Neural progenitor cell (in vitro differentiated cells): ENCODE measurements at regions not wholly inside any gene's neighbourhood (a gene's known extent, or its start where the extent isn't known, plus 50 kb on each side); places are given as distances from the start of the nearest gene placed in this dataset.

ENCODE experiments used
- DNase-seq: peaks from one replicate; pipeline ENCODE4 v3.0.0-alpha.2; 2016; ENCODE audit warnings: low spot score
- H2AFZ ChIP-seq: fragments of 200-600 bp; sonication (generic); replicated peaks from 2 replicates; pipeline ENCODE4 v1.6.1; 2016; ENCODE audit warnings: antibody characterized with exemption
- H3F3A ChIP-seq: fragments of 200-600 bp; sonication (generic); 2 replicates; pipeline ENCODE4 v1.6.1; 2016; ENCODE audit warnings: antibody characterized with exemption, low read depth
- H3K27ac ChIP-seq: fragments of 200-600 bp; sonication (generic); 2 replicates; pipeline ENCODE4 v1.5.1; 2016; ENCODE audit warnings: mild to moderate bottlenecking
- H3K27me3 ChIP-seq: fragments of 200-600 bp; sonication (generic); 2 replicates; pipeline ENCODE4 v1.6.1; 2016; ENCODE audit warnings: mild to moderate bottlenecking, moderate library complexity
- H3K36me3 ChIP-seq: fragments of 200-600 bp; sonication (generic); 2 replicates; pipeline ENCODE4 v1.5.1; 2016
- H3K4me1 ChIP-seq: fragments of 200-600 bp; sonication (generic); 2 replicates; pipeline ENCODE4 v1.6.1; 2016; ENCODE audit warnings: mixed run types
- H3K4me2 ChIP-seq: fragments of 200-600 bp; sonication (generic); 2 replicates; pipeline ENCODE4 v1.6.1; 2016
- H3K4me3 ChIP-seq: fragments of 200-600 bp; sonication (generic); 2 replicates; pipeline ENCODE4 v1.5.1; 2016
- H3K79me2 ChIP-seq: fragments of 200-600 bp; sonication (generic); 2 replicates; pipeline ENCODE4 v1.6.1; 2016; ENCODE audit warnings: low read depth
- H3K9ac ChIP-seq: fragments of 200-600 bp; sonication (generic); 2 replicates; pipeline ENCODE4 v1.6.1; 2016
- H3K9me3 ChIP-seq: fragments of 200-600 bp; sonication (generic); 2 replicates; pipeline ENCODE4 v1.5.1; 2016; ENCODE audit warnings: low read depth
- H4K20me1 ChIP-seq: fragments of 200-600 bp; sonication (generic); 2 replicates; pipeline ENCODE4 v1.6.1; 2016; ENCODE audit warnings: low read depth
- H3K27ac Mint-ChIP-seq: 3 replicates; pipeline ENCODE4 v1.8.0; 2021; ENCODE audit warnings: mixed read lengths
- H3K27me3 Mint-ChIP-seq: 2 replicates; pipeline ENCODE4 v1.8.0; 2022; ENCODE audit warnings: low read depth, mild to moderate bottlenecking, inconsistent platforms, moderate library complexity, mixed read lengths; ENCODE audit not compliant: insufficient read depth
- H3K36me3 Mint-ChIP-seq: 3 replicates; pipeline ENCODE4 v1.8.0; 2021; ENCODE audit warnings: mixed read lengths
- H3K4me1 Mint-ChIP-seq: 3 replicates; pipeline ENCODE4 v1.8.0; 2021; ENCODE audit warnings: mixed read lengths
- H3K4me3 Mint-ChIP-seq: 3 replicates; pipeline ENCODE4 v1.8.0; 2021; ENCODE audit warnings: mild to moderate bottlenecking, moderate library complexity, mixed read lengths
- H3K9me3 Mint-ChIP-seq: 3 replicates; pipeline ENCODE4 v1.8.0; 2020; ENCODE audit warnings: mixed read lengths
- CTCF ChIP-seq: fragments of 200-600 bp; sonication (generic); IDR thresholded peaks from 2 replicates; pipeline ENCODE4 v1.5.1; 2017; ENCODE audit warnings: antibody characterized with exemption, mild to moderate bottlenecking
- EZH2 ChIP-seq: fragments of 200-600 bp; sonication (generic); IDR thresholded peaks from 2 replicates; pipeline ENCODE4 v1.6.1; 2017; ENCODE audit warnings: antibody characterized with exemption, mild to moderate bottlenecking, moderate library complexity
- EZH2phosphoT487 ChIP-seq: fragments of 200-600 bp; sonication (generic); IDR thresholded peaks from 2 replicates; pipeline ENCODE4 v1.6.1; 2017; ENCODE audit warnings: antibody characterized with exemption

GRCh38 chr1:34686531-34686930, 68.3 kb upstream of the GJB5 start:
- H3K27me3 Mint-ChIP-seq = peaks cover 7% of the 10 kb centered on the region
- no peak overlapping the region for H3K27ac Mint-ChIP-seq
- Histone ChIP-seq H3K36me3 (no peaks in the 10 kb centered on the region), H3K79me2 (no peaks in the 10 kb centered on the region), H3K4me1 (peaks cover 10% of the 10 kb centered on the region), H3F3A (no peaks in the 10 kb centered on the region), H3K9ac (no peak overlapping the region), H2AFZ (no peak overlapping the region), H4K20me1 (no peaks in the 10 kb centered on the region), H3K4me2 (no peak overlapping the region), H3K4me3 (no peak overlapping the region), H3K9me3 (no peaks in the 10 kb centered on the region), H3K27ac (no peak overlapping the region), H3K27me3 (no peaks in the 10 kb centered on the region)
- peaks cover 25% of the 10 kb centered on the region for H3K4me1 Mint-ChIP-seq
- H3K36me3 Mint-ChIP-seq = no peaks in the 10 kb centered on the region
- no peak for DNase-seq
- H3K9me3 Mint-ChIP-seq = no peaks in the 10 kb centered on the region
- no peak overlapping the region for H3K4me3 Mint-ChIP-seq
- no peak for TF ChIP-seq CTCF
- TF ChIP-seq EZH2 = no peak
- no peak for TF ChIP-seq EZH2phosphoT487

GRCh38 chr1:34688006-34688741, 66.7 kb upstream of the GJB5 start:
- Mint-ChIP-seq H3K36me3 (no peaks in the 10 kb centered on the region), H3K4me1 (peaks cover 31% of the 10 kb centered on the region), H3K27ac (no peak overlapping the region), H3K9me3 (no peaks in the 10 kb centered on the region), H3K27me3 (peaks cover 12% of the 10 kb centered on the region), H3K4me3 (no peak overlapping the region)
- no peak overlapping the region for H3K4me2 ChIP-seq
- no peak overlapping the region for H2AFZ ChIP-seq
- TF ChIP-seq EZH2 (no peak), CTCF (no peak), EZH2phosphoT487 (no peak)
- no peak overlapping the region for H3K9ac ChIP-seq
- no peaks in the 10 kb centered on the region for H3K27me3 ChIP-seq
- H3K79me2 ChIP-seq = no peaks in the 10 kb centered on the region
- H3K4me1 ChIP-seq = peaks cover 10% of the 10 kb centered on the region
- no peak overlapping the region for H3K4me3 ChIP-seq
- no peaks in the 10 kb centered on the region for H3F3A ChIP-seq
- no peaks in the 10 kb centered on the region for H3K9me3 ChIP-seq
- no peak overlapping the region for H3K27ac ChIP-seq
- H3K36me3 ChIP-seq = no peaks in the 10 kb centered on the region
- DNase-seq = no peak
- H4K20me1 ChIP-seq = no peaks in the 10 kb centered on the region

GRCh38 chr1:34690269-34690668, 64.6 kb upstream of the GJB5 start:
- TF ChIP-seq CTCF = no peak
- TF ChIP-seq EZH2phosphoT487 = no peak
- TF ChIP-seq EZH2 = no peak
- no peaks in the 10 kb centered on the region for H3K4me1 ChIP-seq
- no peak overlapping the region for H3K4me2 ChIP-seq
- no peaks in the 10 kb centered on the region for H3K36me3 ChIP-seq
- DNase-seq = no peak
- no peaks in the 10 kb centered on the region for H3K9me3 ChIP-seq
- H3K79me2 ChIP-seq = no peaks in the 10 kb centered on the region
- no peaks in the 10 kb centered on the region for H3F3A ChIP-seq
- H4K20me1 ChIP-seq = no peaks in the 10 kb centered on the region
- no peak overlapping the region for H3K4me3 Mint-ChIP-seq
- H3K36me3 Mint-ChIP-seq = no peaks in the 10 kb centered on the region
- H3K27me3 Mint-ChIP-seq = peaks cover 14% of the 10 kb centered on the region
- H3K27me3 ChIP-seq = no peaks in the 10 kb centered on the region
- no peaks in the 10 kb centered on the region for H3K9me3 Mint-ChIP-seq
- H3K27ac Mint-ChIP-seq = no peak overlapping the region
- no peak overlapping the region for H3K4me3 ChIP-seq
- peaks cover 19% of the 10 kb centered on the region for H3K4me1 Mint-ChIP-seq
- H2AFZ ChIP-seq = no peak overlapping the region
- H3K27ac ChIP-seq = no peak overlapping the region
- H3K9ac ChIP-seq = no peak overlapping the region
